MM.1S (cell line): ENCODE measurements at regions not wholly inside any gene's neighbourhood (a gene's known extent, or its start where the extent isn't known, plus 50 kb on each side); places are given as distances from the start of the nearest gene placed in this dataset.

ENCODE experiments used
- EZH2 ChIP-seq: fragments of 300-600 bp; sonication (generic); optimal IDR thresholded peaks from 2 replicates; pipeline ENCODE3; 2017; ENCODE audit warnings: low read depth, mild to moderate bottlenecking, antibody characterized with exemption, low read length, mixed read lengths
- TF ChIP-seq, protein P1 (sequence below): fragments of 300-600 bp; sonication (generic); IDR thresholded peaks from 2 replicates; pipeline ENCODE4 v1.5.1; 2016; ENCODE audit warnings: antibody characterized with exemption, low read length, mixed read lengths

DNA sequence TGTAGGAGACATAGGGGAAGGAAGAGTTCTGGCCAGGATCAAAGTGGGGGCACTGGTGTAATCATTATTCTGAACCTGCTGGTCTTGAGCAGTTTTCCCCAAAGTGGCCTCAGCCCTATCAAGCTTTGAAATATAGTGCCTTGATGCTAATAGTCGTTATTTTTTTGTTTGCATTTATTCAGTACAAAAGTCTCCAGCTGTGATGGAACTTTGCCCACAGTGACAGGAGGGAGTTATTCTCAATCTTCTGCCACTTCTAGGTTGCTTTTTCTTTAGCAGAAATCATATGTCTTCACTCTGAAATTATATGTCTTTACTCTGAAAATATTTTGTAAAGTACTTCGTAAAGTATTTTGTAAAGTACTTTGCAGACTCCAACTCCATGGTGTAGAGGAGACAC, 93.1 kb downstream of the FAT3 start:
- TF ChIP-seq, protein P1, sequence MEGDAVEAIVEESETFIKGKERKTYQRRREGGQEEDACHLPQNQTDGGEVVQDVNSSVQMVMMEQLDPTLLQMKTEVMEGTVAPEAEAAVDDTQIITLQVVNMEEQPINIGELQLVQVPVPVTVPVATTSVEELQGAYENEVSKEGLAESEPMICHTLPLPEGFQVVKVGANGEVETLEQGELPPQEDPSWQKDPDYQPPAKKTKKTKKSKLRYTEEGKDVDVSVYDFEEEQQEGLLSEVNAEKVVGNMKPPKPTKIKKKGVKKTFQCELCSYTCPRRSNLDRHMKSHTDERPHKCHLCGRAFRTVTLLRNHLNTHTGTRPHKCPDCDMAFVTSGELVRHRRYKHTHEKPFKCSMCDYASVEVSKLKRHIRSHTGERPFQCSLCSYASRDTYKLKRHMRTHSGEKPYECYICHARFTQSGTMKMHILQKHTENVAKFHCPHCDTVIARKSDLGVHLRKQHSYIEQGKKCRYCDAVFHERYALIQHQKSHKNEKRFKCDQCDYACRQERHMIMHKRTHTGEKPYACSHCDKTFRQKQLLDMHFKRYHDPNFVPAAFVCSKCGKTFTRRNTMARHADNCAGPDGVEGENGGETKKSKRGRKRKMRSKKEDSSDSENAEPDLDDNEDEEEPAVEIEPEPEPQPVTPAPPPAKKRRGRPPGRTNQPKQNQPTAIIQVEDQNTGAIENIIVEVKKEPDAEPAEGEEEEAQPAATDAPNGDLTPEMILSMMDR = no peak
- TF ChIP-seq EZH2 = no peak
